ENCODE measurements at regions not wholly inside any gene's neighbourhood (a gene's known extent, or its start where the extent isn't known, plus 50 kb on each side); places are given as distances from the start of the nearest gene placed in this dataset.

- Histone ChIP-seq H3K36me3 (ENCODE audit: insufficient read depth, low read length) (no peaks in the 10 kb centered on the region), H3K9ac (ENCODE audit: low read depth, low read length) (no peak overlapping the region), H3K4me1 (ENCODE audit: insufficient read depth, low read length) (no peaks in the 10 kb centered on the region), H3K9me3 (ENCODE audit: control insufficient read depth, insufficient read depth, low read length) (no peaks in the 10 kb centered on the region)
Observed at GRCh38 chr4:134278675-134279074, 77.1 kb upstream of the PABPC4L start.

DNA sequence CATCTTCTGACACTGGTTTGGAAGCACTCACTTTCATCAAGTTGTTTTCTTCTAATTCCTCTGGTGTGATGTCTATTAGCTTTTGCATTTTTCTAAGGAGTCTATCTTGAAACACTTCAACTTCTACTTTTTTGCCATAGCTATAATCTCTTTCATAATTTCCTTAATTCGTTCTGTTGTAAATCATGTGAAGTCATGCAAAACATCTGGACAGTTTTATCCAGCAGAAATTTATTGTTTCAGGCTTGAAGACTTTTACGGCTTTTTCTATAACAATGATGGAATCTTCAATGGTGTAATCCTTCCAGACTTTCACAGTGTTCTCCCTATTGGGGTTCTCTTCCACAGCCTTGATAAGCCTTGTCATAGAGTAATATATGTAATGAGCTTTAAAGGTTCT is 74.9 kb upstream of the PABPC4L start:
- H3K9me3 ChIP-seq (ENCODE audit: control insufficient read depth, insufficient read depth, low read length) = no peaks in the 10 kb centered on the region
- H3K9ac ChIP-seq (ENCODE audit: low read depth, low read length) = no peak overlapping the region
- H3K4me1 ChIP-seq (ENCODE audit: insufficient read depth, low read length) = no peaks in the 10 kb centered on the region
- no peaks in the 10 kb centered on the region for H3K36me3 ChIP-seq (ENCODE audit: insufficient read depth, low read length)

DNA sequence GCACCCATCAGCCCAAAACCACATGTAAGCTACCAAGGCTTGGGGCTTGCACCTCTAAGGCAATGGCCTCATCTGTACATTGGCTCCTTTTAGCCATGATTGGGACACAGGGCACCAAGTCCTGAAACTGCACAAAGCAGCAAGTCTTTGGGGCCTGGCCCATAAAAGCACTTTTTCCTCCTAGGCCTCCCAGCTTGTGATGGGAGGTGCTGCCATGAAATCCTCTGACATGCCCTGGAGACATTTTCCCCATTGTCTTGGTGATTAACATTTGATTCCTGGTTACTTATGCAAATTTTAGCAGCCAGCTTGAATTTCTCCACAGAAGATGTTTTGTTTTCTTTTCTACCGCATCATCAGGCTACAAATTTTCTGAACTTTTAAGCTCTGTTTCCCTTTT is 58.5 kb upstream of the PABPC4L start:
- Histone ChIP-seq H3K9ac (ENCODE audit: low read depth, low read length) (no peak overlapping the region), H3K9me3 (ENCODE audit: control insufficient read depth, insufficient read depth, low read length) (peaks cover 23% of the 10 kb centered on the region), H3K36me3 (ENCODE audit: insufficient read depth, low read length) (peaks cover 3% of the 10 kb centered on the region; the same call in 1 of the 2 replicates), H3K4me1 (ENCODE audit: insufficient read depth, low read length) (peaks cover 4% of the 10 kb centered on the region; the same call in 1 of the 2 replicates)
